B cell (primary cell): ENCODE measurements at regions not wholly inside any gene's neighbourhood (a gene's known extent, or its start where the extent isn't known, plus 50 kb on each side); places are given as distances from the start of the nearest gene placed in this dataset.
"Not testable (repeated sequence)": the region's sequence is repeated elsewhere in the genome, so short reads cannot be mapped to it uniquely, and the experiment has no call there.

ENCODE experiments used
- ATAC-seq: fragments of 200-7000 bp; cut with Tn5 transposase; one replicate; pipeline ENCODE4 v1.10.0; 2021; ENCODE audit warnings: low read depth, mild to moderate bottlenecking, moderate number of reproducible peaks, moderate library complexity
- CTCF ChIA-PET: fragments of 350-600 bp; sonication (Branson Sonifier 250); formaldehyde crosslinking; loops from one replicate; lab custom pipeline; 2021; ENCODE audit warnings: antibody characterized with exemption, inconsistent platforms; lab: Charles Lee
- POLR2A ChIA-PET: fragments of 350-600 bp; sonication (Branson Sonifier 250); formaldehyde crosslinking; loops from one replicate; lab custom pipeline; 2021; ENCODE audit warnings: antibody characterized with exemption; lab: Charles Lee
- DNase-seq: peaks from one replicate; pipeline ENCODE4 v3.0.0; 2013
- H2AFZ ChIP-seq: 2 replicates; pipeline ENCODE4 v1.6.1; 2012; ENCODE audit warnings: mild to moderate bottlenecking, low read depth, low read length; ENCODE audit not compliant: insufficient read depth, poor library complexity, severe bottlenecking
- H3K27ac ChIP-seq, 2 donors: 1 replicate in 1 of 2; 2 replicates in 1 of 2; pipeline ENCODE4 v1.5.1; 2012 to 2013; ENCODE audit warnings: low read length in 2 of 2, mild to moderate bottlenecking in 2 of 2, moderate library complexity in 1 of 2
- H3K27me3 ChIP-seq, 4 experiments: fragments of 200-600 bp in 1 of 4; sonication (generic) in 1 of 4; replicated peaks in 1 of 4; 1 replicate in 2 of 4; 2 replicates in 2 of 4; pipeline versions ENCODE4 v1.6.1 to v1.7.0; 2013 to 2016; ENCODE audit warnings: low read length in 3 of 4, mild to moderate bottlenecking in 2 of 4, mixed read lengths in 1 of 4, moderate library complexity in 1 of 4; ENCODE audit not compliant: insufficient read depth in 4 of 4, control insufficient read depth in 3 of 4; ENCODE audit errors: control extremely low read depth in 1 of 4
- H3K36me3 ChIP-seq, 2 experiments: replicated peaks in 1 of 2; 1 replicate in 1 of 2; 2 replicates in 1 of 2; pipeline versions ENCODE4 v1.6.1 to v1.7.1; 2013; ENCODE audit warnings: low read length in 1 of 2; ENCODE audit not compliant: insufficient read depth in 2 of 2, control insufficient read depth in 1 of 2; ENCODE audit errors: control extremely low read depth in 1 of 2, extremely low read depth in 1 of 2
- H3K4me1 ChIP-seq, 2 donors: fragments of 200-600 bp in 1 of 2; sonication (generic) in 1 of 2; 1 replicate in 1 of 2; 2 replicates in 1 of 2; pipeline versions ENCODE4 v1.5.1 to v1.6.1; 2013 to 2017; ENCODE audit warnings: low read length in 2 of 2; ENCODE audit not compliant: control insufficient read depth in 2 of 2, insufficient read depth in 2 of 2
- H3K4me2 ChIP-seq: replicated peaks from 2 replicates; pipeline ENCODE3; 2012; ENCODE audit warnings: mild to moderate bottlenecking, low read depth, low read length; ENCODE audit not compliant: poor library complexity, severe bottlenecking
- H3K4me3 ChIP-seq, 5 experiments: fragments of 200-600 bp in 1 of 5; sonication (generic) in 1 of 5; 1 replicate in 3 of 5; 2 replicates in 2 of 5; pipeline versions ENCODE4 v1.5.1 to v1.7.0; 2011 to 2016; ENCODE audit warnings: low read length in 4 of 5, mild to moderate bottlenecking in 4 of 5, low read depth in 2 of 5, control low read depth in 1 of 5, moderate library complexity in 1 of 5; ENCODE audit not compliant: insufficient read depth in 1 of 5; ENCODE audit errors: control extremely low read depth in 1 of 5, extremely low read depth in 1 of 5
- H3K79me2 ChIP-seq: fragments of 200-600 bp; sonication (generic); one replicate; pipeline ENCODE4 v1.6.0; 2016; ENCODE audit warnings: low read length; ENCODE audit not compliant: control insufficient read depth, insufficient read depth
- H3K9ac ChIP-seq: fragments of 200-600 bp; sonication (generic); 2 replicates; pipeline ENCODE4 v1.6.1; 2017; ENCODE audit warnings: mild to moderate bottlenecking, low read length, moderate library complexity
- H3K9me3 ChIP-seq, 3 donors: one replicate each; pipeline versions ENCODE4 v1.6.1 to v1.7.1; 2013; ENCODE audit warnings: low read length in 2 of 3; ENCODE audit not compliant: control insufficient read depth in 2 of 3, insufficient read depth in 1 of 3; ENCODE audit errors: control extremely low read depth in 1 of 3
- H4K20me1 ChIP-seq: 2 replicates; pipeline ENCODE4 v1.6.0; 2012; ENCODE audit warnings: mild to moderate bottlenecking, low read length; ENCODE audit not compliant: insufficient read depth, control insufficient read depth, poor library complexity, severe bottlenecking
- H3K27ac Mint-ChIP-seq: one replicate; pipeline ENCODE4 v1.8.0; 2021; ENCODE audit warnings: mixed read lengths
- H3K27me3 Mint-ChIP-seq: one replicate; pipeline ENCODE4 v1.8.0; 2021; ENCODE audit warnings: mixed read lengths
- H3K4me1 Mint-ChIP-seq: one replicate; pipeline ENCODE4 v1.8.0; 2021; ENCODE audit warnings: mixed read lengths
- H3K4me3 Mint-ChIP-seq: one replicate; pipeline ENCODE4 v1.8.0; 2021; ENCODE audit warnings: mixed read lengths
- H3K9me3 Mint-ChIP-seq: one replicate; pipeline ENCODE4 v1.8.0; 2022; ENCODE audit warnings: mixed read lengths; ENCODE audit not compliant: insufficient read depth
- WGBS: methylation state at CpG from one replicate; pipeline ENCODE4 v1.1.5; 2013; ENCODE audit warnings: missing lambda C conversion rate; ENCODE audit not compliant: insufficient coverage; 5-methylcytosine and 5-hydroxymethylcytosine counted together
- intact Hi-C: fragments of 100-400 bp; cut with micrococcal nuclease; formaldehyde crosslinking; loops from one replicate; pipeline ENCODE4 v1.10.0; 2022

DNA sequence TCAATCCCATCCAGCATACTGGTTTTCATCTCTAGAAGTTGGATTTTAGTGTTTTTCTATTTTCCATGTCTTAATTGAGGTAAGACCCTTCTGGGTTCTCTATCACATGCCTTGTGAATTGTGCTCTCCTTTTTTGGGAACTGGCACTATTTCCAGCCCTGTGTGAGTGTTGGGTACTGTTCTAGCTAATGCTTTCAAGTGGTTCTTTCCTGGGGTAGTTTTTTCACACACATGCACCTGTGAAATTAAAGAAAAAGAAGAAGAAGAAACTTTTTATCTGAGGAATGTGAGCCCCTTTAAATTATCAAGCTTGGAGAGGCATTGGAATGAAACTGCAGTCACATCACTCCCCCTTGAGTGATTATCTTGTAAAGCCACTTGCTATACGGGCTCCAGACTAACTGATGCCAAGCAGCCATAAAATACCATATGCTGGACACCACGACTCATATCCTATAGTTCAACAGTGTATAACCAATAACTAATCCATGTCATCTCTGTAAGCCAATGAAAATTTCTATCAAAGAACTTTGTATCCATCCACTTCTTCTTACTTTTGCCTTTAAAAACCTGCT, 102.4 kb downstream of the FAM72B start:
- H3K9ac ChIP-seq, H3K36me3 ChIP-seq, H2AFZ ChIP-seq, H3K4me3 ChIP-seq, ATAC-seq, intact Hi-C loops, H3K27ac Mint-ChIP-seq, H3K79me2 ChIP-seq, H3K4me1 ChIP-seq, CTCF ChIA-PET, DNase-seq, H3K4me1 Mint-ChIP-seq, H3K4me3 Mint-ChIP-seq, H3K4me2 ChIP-seq, H3K27ac ChIP-seq, H3K9me3 Mint-ChIP-seq, H4K20me1 ChIP-seq, H3K9me3 ChIP-seq, POLR2A ChIA-PET, H3K27me3 ChIP-seq: not testable (repeated sequence)
- peaks cover 16% of the 10 kb centered on the region for H3K27me3 Mint-ChIP-seq
- no CpG with 5 or more reads among the region's 2 CpGs for WGBS

GRCh38 chr1:121082995-121083394, 101.1 kb downstream of the FAM72B start:
- H3K4me1 Mint-ChIP-seq, H3K27me3 ChIP-seq, H4K20me1 ChIP-seq, H3K27ac Mint-ChIP-seq, H3K4me3 Mint-ChIP-seq, H3K9ac ChIP-seq, H3K79me2 ChIP-seq, H3K4me3 ChIP-seq, H3K4me1 ChIP-seq, ATAC-seq, H3K4me2 ChIP-seq, H3K27ac ChIP-seq, H2AFZ ChIP-seq, H3K9me3 ChIP-seq, H3K9me3 Mint-ChIP-seq, DNase-seq, H3K36me3 ChIP-seq, intact Hi-C loops, POLR2A ChIA-PET, CTCF ChIA-PET: not testable (repeated sequence)
- WGBS, result no CpG with 5 or more reads among the region's 2 CpGs
- H3K27me3 Mint-ChIP-seq, result peaks cover 16% of the 10 kb centered on the region

DNA sequence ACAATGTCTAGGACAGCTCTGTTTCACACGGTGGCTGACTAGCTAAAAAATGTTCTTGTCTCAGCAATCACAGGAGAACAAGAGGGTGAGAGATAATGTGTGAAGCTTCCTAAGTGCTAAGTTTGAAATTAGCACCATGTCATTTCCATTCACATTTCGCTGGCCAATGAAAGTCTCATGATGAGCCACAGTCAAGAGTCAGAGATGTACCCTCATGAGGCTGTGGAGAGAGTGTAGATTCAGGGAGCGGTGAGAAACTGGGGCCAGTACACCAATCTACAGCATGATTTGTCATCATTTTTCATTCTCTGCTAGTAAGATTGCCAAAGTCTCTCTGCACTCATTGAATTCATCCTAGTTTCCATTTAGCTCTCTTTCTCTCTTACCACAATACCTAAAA, 97.9 kb downstream of the FAM72B start:
- H2AFZ ChIP-seq, DNase-seq, H3K27me3 Mint-ChIP-seq, H3K27me3 ChIP-seq, H4K20me1 ChIP-seq, H3K27ac Mint-ChIP-seq, H3K36me3 ChIP-seq, H3K27ac ChIP-seq, ATAC-seq, H3K9ac ChIP-seq, H3K79me2 ChIP-seq, H3K9me3 ChIP-seq, H3K4me1 ChIP-seq, H3K4me3 ChIP-seq, H3K4me1 Mint-ChIP-seq, H3K9me3 Mint-ChIP-seq, POLR2A ChIA-PET, intact Hi-C loops, CTCF ChIA-PET, H3K4me2 ChIP-seq, H3K4me3 Mint-ChIP-seq: not testable (repeated sequence)
- no CpG with 5 or more reads among the region's 3 CpGs for WGBS

GRCh38 chr1:121087221-121087620, 96.9 kb downstream of the FAM72B start:
- intact Hi-C loops, H3K27me3 Mint-ChIP-seq, ATAC-seq, POLR2A ChIA-PET, H3K36me3 ChIP-seq, H3K4me2 ChIP-seq, H3K4me1 Mint-ChIP-seq, H3K4me3 Mint-ChIP-seq, H3K9me3 Mint-ChIP-seq, H3K27me3 ChIP-seq, H4K20me1 ChIP-seq, DNase-seq, H3K4me3 ChIP-seq, H3K4me1 ChIP-seq, H3K27ac ChIP-seq, H3K9ac ChIP-seq, H2AFZ ChIP-seq, H3K27ac Mint-ChIP-seq, H3K79me2 ChIP-seq, CTCF ChIA-PET, H3K9me3 ChIP-seq: not testable (repeated sequence)
